HG03469 (cell line): ENCODE measurements at regions not wholly inside any gene's neighbourhood (a gene's known extent, or its start where the extent isn't known, plus 50 kb on each side); places are given as distances from the start of the nearest gene placed in this dataset.

Source experiments
- ATAC-seq: cut with Tn5 transposase; IDR thresholded peaks from one replicate; pipeline ENCODE4 v1.9.1; 2021; ENCODE audit warnings: mild to moderate bottlenecking, moderate library complexity, moderate number of reproducible peaks; ENCODE audit not compliant: unreplicated experiment

- peak; percentile 79 for ATAC-seq
Measured at GRCh38 chr6:2563635-2564034, 187.1 kb downstream of the MYLK4 start.

GRCh38 chr6:2562721-2563451 is 187.8 kb downstream of the MYLK4 start:
- no peak for ATAC-seq

DNA sequence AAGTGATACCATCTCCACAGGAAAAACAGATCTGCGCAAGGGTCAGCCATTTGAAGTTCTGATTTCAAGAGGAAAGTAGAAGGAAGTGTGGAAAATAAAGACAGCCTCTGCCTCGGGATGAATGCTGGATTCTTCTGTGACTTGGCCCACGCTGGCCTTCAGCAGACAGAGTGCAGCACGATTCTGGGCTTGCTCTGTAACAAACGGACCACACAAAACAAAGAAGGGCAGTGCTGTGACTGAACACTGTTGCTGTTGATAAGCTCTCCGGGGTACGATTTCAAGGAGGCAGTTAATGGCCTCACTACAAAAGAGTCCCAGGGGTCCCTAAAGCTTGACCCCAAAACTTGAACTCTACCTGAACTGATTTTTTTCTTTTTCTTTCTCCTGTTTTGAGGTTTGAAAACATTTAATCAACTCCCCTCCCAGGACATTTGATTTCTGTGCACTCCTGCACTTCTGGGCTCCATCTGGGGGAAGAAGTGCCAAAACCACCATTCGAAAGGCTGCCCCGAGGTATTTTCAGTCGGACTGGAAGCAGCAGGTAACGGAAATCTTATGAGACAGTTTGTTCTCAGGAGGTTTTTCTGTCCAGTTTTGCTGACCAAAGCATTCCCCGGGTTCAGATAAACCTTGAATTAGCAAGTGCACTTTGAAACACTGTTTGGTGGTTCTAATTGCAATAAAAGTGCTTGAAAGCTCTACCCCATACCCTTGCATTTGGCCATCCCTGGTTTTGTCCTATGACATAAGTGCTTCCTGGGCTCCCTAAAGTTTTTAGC is 189.6 kb downstream of the MYLK4 start:
- no peak for ATAC-seq

GRCh38 chr6:2560140-2560818 is 190.4 kb downstream of the MYLK4 start:
- no peak for ATAC-seq

DNA sequence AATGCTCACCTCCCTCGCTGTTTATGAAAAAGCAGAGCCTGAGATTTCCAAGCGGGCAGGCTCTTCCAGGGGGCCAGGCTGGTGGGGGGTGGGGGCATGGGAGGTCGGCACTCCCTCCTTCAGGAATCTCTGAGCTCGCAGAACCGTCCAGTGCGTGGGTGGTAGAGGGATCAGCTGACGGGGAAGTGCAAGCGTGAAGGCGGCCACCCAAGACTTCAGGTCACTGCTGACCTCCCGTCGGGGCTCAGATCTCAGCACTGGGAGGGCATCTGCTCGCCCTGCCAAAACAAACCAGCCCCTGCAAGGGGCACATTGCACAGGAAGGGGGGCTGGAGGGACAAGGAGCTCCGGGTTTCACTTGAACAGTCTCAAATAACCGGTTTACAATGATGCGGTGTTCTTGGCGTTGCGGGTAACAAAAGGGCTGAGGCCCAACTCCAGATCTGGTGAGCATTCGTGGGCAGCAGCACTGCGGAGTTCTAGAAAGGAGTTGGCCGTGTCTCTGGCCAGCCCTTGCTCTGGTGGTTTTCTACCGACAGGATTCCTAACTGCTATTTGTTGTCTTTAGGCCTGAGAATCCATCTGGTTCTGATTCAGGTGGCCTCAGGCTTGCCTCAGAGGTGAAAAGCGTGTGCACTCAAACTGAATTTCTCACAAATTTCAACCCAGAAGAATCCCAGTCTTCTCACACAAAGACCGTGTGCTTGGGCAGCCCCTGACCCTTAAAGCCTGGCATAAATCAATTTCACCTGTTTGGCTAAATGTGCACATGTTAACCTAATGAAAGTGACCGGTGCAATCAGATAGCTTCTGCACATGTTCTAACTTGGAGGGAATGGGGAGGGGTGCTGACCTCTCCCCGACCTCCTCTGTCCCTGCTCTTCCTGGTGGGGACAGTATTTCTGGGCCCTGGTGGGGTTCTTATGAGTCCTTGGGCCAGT is 191.6 kb downstream of the MYLK4 start:
- ATAC-seq, result no peak

DNA sequence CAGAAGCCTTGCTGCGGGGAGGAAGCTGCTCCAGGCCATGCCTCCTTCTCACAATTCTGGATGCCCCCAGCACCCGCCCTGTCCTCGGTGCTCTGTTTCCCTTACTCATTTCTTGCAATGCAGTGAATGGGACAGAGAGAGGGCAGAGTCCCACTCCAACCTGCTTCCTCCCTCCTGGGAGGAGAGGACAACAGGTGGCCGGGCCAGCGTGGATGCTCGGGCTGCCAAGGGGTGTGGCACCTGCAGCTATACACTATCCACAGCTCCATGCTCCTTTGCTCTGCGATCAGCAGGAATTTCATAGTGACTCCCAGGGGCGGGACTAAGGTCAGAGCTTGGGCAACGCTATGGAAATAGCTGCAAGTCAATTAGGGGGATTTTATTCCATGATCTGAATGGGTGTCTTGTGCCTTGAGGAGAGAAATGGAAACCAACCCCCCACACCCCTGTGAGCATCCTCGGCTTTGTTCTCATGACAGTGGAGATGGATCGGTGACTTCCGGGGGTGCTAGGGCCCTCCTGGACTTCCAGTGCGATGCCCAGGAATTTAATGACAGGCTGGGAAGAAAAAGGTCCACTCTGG is 192.5 kb downstream of the MYLK4 start:
- ATAC-seq, result no peak

DNA sequence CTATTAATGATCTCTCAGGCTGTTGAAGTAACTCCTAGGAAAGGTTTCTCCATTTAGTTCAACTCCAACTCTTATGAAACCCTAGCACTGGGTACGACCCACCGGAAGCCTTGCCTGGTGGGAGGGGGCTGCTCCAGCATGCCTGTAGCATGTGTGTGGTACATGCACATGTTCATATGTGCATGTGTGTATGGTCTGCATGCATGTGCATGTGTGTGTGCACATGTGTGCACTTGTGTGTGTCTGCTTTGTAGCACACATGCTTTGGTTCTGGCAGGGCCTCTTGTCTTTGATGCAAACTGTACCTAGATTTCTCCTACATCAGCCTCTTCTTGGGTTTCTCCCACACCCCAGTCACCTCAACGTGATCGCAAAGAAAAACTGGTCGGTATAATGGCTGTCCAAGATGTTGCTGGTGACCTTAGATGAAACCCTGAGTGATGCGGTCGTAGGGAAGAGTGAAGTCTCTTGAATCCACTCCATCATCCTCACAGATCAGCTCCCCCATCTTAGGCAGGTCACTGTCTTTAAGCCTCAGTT is 193.5 kb downstream of the MYLK4 start:
- ATAC-seq, result no peak

DNA sequence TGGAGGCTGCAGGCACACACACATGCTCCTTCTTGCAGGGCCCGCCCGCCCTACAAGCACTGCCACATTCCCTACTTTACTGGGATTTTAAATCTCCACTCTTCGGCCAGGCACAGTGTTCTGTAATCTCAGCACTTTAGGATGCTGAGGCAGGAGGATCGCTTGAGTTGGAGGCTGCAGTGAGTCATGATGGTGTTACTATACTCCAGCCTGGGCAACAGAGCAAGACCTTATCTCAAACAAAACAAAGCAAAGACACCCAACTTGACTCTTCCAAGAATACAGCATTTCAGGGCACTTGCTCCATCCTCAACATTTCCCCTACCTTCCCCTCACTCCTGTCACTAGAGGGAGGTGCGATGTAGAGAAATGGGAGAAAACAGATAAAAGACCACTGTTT is 194.0 kb downstream of the MYLK4 start:
- ATAC-seq, result no peak

DNA sequence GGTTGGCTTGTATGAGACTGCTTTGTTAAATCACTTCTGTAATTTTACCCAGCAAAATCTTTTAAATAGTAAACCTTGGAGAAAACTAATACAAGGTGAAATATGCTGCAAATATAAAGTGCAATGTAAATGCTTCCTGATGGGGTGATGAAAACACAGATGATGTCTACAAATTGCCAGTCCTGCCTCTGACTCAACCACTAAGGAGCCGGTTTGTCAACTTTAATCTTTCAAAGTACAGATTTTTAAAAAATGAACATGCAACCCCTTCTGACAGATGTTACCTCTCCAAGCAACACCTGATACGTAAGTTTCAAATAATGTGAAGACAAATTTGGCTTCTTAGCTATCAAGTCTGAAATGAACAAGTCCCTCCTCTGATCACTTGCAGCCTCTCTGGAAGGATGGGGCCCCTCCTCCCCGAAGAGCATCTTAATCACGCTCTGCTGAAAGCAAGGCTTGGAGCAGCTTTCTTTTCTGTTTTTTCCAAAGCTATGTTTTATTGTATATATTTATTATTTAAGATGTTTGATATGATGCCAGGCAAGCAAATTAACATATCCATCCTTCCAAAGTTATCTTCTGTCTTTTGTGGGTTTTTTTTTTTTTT is 196.0 kb downstream of the MYLK4 start:
- ATAC-seq, result no peak

DNA sequence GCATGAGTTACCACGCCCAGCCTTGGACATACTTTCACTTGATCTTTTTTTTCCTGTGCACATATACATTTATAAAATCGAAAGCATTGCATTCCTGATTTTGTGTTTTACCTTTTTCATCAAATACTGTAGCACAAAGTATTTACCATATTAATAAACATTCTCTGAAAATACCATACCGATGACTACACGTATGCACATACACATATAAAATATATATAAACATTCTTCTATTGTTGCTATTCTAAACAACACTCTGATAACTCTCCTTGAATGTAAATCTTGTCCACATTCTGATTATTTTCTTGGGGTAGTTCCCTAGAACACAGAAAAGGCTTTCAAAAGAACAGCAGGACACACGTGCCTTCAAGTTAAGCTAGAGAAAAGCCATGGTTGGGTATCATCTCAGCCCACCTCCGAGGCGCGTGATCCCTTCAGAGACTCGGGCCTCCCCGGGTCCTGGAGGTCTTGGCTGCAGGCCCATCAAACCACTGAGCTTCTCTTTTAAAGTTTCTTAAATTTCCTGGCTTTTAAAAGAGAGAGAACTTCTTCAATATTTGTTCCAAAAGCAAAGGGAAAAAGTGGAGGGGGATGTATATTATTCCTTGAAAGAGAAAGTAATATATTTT is 198.1 kb downstream of the MYLK4 start:
- no peak for ATAC-seq

DNA sequence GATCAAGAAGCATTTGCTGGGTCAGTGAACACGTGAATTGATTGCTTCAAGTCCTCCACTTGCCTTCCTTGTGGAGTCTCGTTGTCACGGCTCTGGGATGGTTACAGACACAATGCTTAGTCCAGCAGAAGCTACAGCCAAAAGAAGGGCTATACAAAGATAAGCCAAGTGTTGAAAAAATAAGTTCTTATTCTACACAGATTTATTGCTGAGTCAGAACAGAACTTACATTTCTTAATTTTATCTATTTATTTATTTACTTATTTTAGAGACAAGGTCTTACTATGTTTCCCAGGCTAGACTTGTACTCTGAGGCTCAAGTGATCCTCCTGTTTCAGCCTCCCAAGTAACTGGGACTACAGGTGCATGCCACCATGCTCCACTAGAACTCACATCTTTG is 199.0 kb downstream of the MYLK4 start:
- ATAC-seq, result no peak

- ATAC-seq, result no peak
Measured at GRCh38 chr6:2550247-2550646, 200.5 kb downstream of the MYLK4 start.

DNA sequence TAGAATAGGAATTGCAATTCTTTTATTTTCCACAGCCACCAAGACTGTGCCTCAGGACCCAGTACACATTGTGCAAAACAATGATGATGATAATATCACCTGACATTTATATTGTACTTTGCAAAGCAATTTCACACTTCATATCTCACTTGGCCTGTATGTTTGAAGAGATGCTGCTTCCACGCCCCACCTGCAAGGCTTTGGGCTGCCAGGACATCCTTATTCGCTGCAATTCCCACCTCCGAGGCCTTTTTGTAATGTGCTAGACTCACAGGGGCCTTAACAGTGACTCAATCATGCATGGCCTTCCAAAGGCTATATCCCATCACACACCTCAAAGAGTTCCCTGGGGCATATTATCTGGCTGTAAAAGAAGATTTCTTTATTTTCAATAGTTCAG is 200.9 kb downstream of the MYLK4 start:
- no peak for ATAC-seq

DNA sequence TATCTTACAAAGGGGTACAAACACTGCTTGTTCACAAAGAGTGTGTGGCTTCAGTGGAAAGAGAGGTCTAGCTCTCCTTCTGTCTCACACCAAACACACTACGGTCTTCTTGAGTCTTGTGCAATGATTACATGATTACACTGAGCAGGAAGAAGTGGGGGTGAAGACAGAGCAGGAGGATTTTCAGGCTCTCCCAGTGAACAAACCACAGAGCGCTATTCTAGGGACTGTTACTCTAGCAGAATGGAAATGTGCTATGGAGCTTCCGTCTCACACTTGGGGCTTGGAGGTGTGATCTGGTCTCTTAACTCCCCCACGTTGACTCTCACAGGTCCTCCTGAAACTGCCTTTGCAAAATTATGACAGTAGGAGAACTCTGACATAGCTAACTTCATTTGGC is 203.4 kb downstream of the MYLK4 start:
- ATAC-seq, result no peak

DNA sequence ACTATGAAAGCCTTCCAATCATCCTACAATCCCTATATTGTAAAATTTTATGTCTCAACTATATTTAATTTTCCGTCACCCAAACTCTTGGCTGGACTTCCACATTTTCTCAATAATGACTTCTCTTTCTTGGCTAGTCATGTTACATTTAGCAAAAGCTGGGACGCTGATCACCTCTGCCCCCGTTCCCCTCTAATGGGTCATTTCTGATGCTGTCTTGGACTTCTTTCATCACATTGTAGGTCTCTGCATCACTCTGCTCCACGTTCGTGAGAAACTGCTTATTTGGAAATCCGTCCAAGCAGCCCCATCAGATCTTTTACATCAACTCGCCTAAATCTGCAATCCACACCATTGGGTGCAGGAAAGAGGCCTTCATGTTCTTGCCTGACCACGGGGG is 203.8 kb downstream of the MYLK4 start:
- no peak for ATAC-seq

DNA sequence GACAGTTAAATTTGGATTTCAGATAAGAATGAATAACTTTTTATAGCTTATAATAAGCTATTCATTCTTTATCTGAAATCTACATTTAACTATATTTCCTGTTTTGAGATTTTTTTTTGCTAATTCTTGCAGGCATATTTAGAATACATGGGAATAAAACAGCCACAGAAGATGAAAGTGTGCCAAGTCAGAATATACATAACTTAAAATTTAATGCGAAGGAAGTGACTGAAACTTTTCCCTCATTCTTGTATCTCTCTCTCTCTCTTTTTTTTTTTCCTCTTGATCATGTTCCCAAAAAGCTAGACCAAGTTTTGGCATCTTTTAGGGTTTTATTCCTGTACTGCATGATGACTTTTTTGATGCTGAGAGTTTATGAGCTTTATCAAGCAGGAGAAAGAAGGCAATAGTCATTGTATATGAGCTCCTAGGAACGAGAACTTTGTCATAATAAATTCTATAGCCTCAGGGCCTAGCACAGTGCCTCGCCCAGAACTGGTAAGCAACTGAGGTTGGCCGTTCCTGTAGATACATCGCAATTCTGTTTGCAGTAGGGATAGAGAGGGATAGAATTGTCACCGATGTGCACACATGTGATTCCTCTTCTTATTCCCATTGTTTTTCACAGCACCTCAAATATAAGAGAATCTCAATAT is 205.2 kb downstream of the MYLK4 start:
- ATAC-seq, result no peak

DNA sequence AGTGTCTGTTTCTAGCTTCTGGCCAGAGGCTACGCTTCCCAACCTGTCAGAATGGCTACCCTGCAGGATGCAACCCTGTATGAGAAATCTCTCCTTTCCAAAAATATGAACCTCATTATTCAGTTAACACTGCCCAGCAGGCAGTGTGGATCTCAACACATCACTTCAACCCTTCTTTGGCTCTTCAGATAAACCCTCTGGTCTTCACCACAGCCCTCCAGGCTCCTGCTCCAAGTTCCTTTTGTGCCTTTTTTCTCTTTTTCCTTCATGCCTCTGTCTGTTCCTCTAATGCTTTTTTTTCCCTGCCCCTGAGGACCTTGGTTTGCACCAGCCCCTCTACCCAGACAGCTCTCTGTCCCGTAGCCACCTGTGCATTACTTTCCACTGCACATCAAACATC is 207.4 kb downstream of the MYLK4 start:
- no peak for ATAC-seq

DNA sequence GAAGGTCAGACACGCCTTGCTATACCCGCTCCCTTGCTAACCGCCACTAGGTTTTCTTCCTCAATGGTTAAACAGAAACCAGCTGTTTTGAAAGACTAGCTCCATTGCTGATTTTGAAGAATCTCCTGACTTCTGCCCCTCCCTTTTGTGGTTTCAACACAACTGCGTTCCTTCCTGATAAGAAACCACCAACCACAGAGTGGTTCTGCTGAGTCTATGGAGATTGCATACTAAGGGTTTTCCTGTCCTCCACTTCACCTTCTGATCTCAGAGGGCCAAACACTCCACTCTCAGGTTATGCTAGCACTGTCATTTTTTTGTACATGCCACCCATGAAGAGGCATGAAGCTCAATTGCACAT is 207.9 kb downstream of the MYLK4 start:
- peak; percentile 81 for ATAC-seq
